Stimulated activated CD4-positive, alpha-beta T cell treated with anti-CD3 and anti-CD28 coated beads, Interleukin-4, amount 100 ng/mL, for 1 hour (primary cell): ENCODE measurements at regions not wholly inside any gene's neighbourhood (a gene's known extent, or its start where the extent isn't known, plus 50 kb on each side); places are given as distances from the start of the nearest gene placed in this dataset.
"Not testable (repeated sequence)": the region's sequence is repeated elsewhere in the genome, so short reads cannot be mapped to it uniquely, and the experiment has no call there.

Experiments used
- DNase-seq: peaks from one replicate; pipeline ENCODE4 v3.0.0-alpha.2; 2020

- DNase-seq, result no peak
Measured at GRCh38 chr11:116360221-116360941, 412.4 kb downstream of the BUD13 start.

GRCh38 chr11:116357784-116358544, 414.8 kb downstream of the BUD13 start:
- no peak for DNase-seq

- no peak for DNase-seq
Measured at GRCh38 chr11:116356451-116356850, 416.3 kb downstream of the BUD13 start.

- DNase-seq, result no peak
Measured at GRCh38 chr11:116355104-116355503, 417.7 kb downstream of the BUD13 start.

- DNase-seq, result no peak
Measured at GRCh38 chr11:116353589-116353988, 419.2 kb downstream of the BUD13 start.

- DNase-seq, result no peak
Measured at GRCh38 chr11:116352881-116353280, 419.9 kb downstream of the BUD13 start.

- DNase-seq, result no peak
Measured at GRCh38 chr11:116348226-116348625, 424.6 kb downstream of the BUD13 start.

- no peak for DNase-seq
Measured at GRCh38 chr11:116345575-116345974, 427.2 kb downstream of the BUD13 start.

GRCh38 chr11:116344601-116345000, 428.2 kb downstream of the BUD13 start:
- no peak for DNase-seq

GRCh38 chr11:116343270-116343669, 429.5 kb downstream of the BUD13 start:
- DNase-seq, result no peak

GRCh38 chr11:116342148-116342547, 430.6 kb downstream of the BUD13 start:
- DNase-seq, result no peak

- no peak for DNase-seq
Measured at GRCh38 chr11:116339306-116340098, 433.3 kb downstream of the BUD13 start.

- not testable (repeated sequence) for DNase-seq
Measured at GRCh38 chr11:116338500-116338899, 434.3 kb downstream of the BUD13 start.

- no peak for DNase-seq
Measured at GRCh38 chr11:116336540-116336939, 436.2 kb downstream of the BUD13 start.

GRCh38 chr11:116335891-116336290, 436.9 kb downstream of the BUD13 start:
- DNase-seq, result no peak

- no peak for DNase-seq
Measured at GRCh38 chr11:116335078-116335477, 437.7 kb downstream of the BUD13 start.

- DNase-seq, result no peak
Measured at GRCh38 chr11:116334596-116334995, 438.2 kb downstream of the BUD13 start.

- DNase-seq, result no peak
Measured at GRCh38 chr11:116333001-116333535, 439.7 kb downstream of the BUD13 start.

GRCh38 chr11:116332391-116332790, 440.4 kb downstream of the BUD13 start:
- DNase-seq, result no peak

- no peak for DNase-seq
Measured at GRCh38 chr11:116331381-116331780, 441.4 kb downstream of the BUD13 start.

- no peak for DNase-seq
Measured at GRCh38 chr11:116330439-116331185, 442.2 kb downstream of the BUD13 start.

- no peak for DNase-seq
Measured at GRCh38 chr11:116329354-116330090, 443.3 kb downstream of the BUD13 start.
